CD14-positive monocyte (primary cell): ENCODE measurements at regions not wholly inside any gene's neighbourhood (a gene's known extent, or its start where the extent isn't known, plus 50 kb on each side); places are given as distances from the start of the nearest gene placed in this dataset.

ENCODE experiments used
- DNase-seq, 3 donors: peaks; one replicate each; pipeline ENCODE4 v3.0.0-alpha.2; 2011 to 2022
- H2AFZ ChIP-seq: 2 replicates; pipeline ENCODE4 v1.6.0; 2012; ENCODE audit warnings: mild to moderate bottlenecking, low read depth, low read length, inconsistent platforms; ENCODE audit not compliant: insufficient read depth, poor library complexity, severe bottlenecking
- H3K27ac ChIP-seq, 2 donors: 1 replicate in 1 of 2; 2 replicates in 1 of 2; pipeline ENCODE4 v1.5.1; 2012 to 2013; ENCODE audit warnings: low read length in 2 of 2, control low read depth in 1 of 2, inconsistent platforms in 1 of 2, low read depth in 1 of 2, mild to moderate bottlenecking in 1 of 2
- H3K27me3 ChIP-seq, 2 donors: one replicate each; pipeline versions ENCODE4 v1.6.0 to v1.6.1; 2011 to 2013; ENCODE audit warnings: low read length in 2 of 2; ENCODE audit not compliant: control insufficient read depth in 2 of 2, insufficient read depth in 2 of 2
- H3K36me3 ChIP-seq, 2 donors: replicated peaks in 1 of 2; 1 replicate in 1 of 2; 2 replicates in 1 of 2; pipeline versions ENCODE4 v1.5.1 to v1.6.1; 2012 to 2013; ENCODE audit warnings: low read length in 2 of 2, control low read depth in 1 of 2, inconsistent platforms in 1 of 2, mild to moderate bottlenecking in 1 of 2; ENCODE audit not compliant: insufficient read depth in 2 of 2, control insufficient read depth in 1 of 2
- H3K4me1 ChIP-seq, 2 donors: 1 replicate in 1 of 2; 2 replicates in 1 of 2; pipeline versions ENCODE4 v1.5.1 to v1.6.1; 2012 to 2013; ENCODE audit warnings: low read length in 2 of 2, control low read depth in 1 of 2, inconsistent platforms in 1 of 2, mild to moderate bottlenecking in 1 of 2, moderate library complexity in 1 of 2; ENCODE audit not compliant: insufficient read depth in 2 of 2, control insufficient read depth in 1 of 2
- H3K4me2 ChIP-seq: replicated peaks from 2 replicates; pipeline ENCODE3; 2012; ENCODE audit warnings: low read length, moderate library complexity, mild to moderate bottlenecking; ENCODE audit not compliant: poor library complexity, severe bottlenecking; ENCODE audit errors: extremely low read depth
- H3K4me3 ChIP-seq, 3 experiments: fragments of 200-600 bp in 1 of 3; sonication (generic) in 1 of 3; replicated peaks in 1 of 3; 1 replicate in 2 of 3; 2 replicates in 1 of 3; pipeline ENCODE4 v1.5.1; 2011 to 2013; ENCODE audit warnings: low read length in 3 of 3, mild to moderate bottlenecking in 3 of 3, control low read depth in 2 of 3, low read depth in 2 of 3, inconsistent platforms in 1 of 3, moderate library complexity in 1 of 3
- H3K79me2 ChIP-seq: 2 replicates; pipeline ENCODE4 v1.6.0; 2012; ENCODE audit warnings: mild to moderate bottlenecking, control low read depth, inconsistent platforms, low read length, moderate library complexity; ENCODE audit not compliant: insufficient read depth
- H3K9ac ChIP-seq: 2 replicates; pipeline ENCODE4 v1.6.0; 2017; ENCODE audit warnings: low read length, mild to moderate bottlenecking; ENCODE audit not compliant: insufficient read depth, poor library complexity, severe bottlenecking
- H3K9me3 ChIP-seq, 2 donors: replicated peaks in 1 of 2; 1 replicate in 1 of 2; 2 replicates in 1 of 2; pipeline versions ENCODE4 v1.5.1 to v1.6.1; 2012 to 2013; ENCODE audit warnings: low read length in 2 of 2, control low read depth in 1 of 2; ENCODE audit not compliant: control insufficient read depth in 1 of 2, insufficient read depth in 1 of 2
- H4K20me1 ChIP-seq: 2 replicates; pipeline ENCODE4 v1.6.0; 2012; ENCODE audit warnings: mild to moderate bottlenecking, low read length, control low read depth, moderate library complexity; ENCODE audit not compliant: insufficient read depth
- H3K27ac Mint-ChIP-seq, 7 donors: one replicate each; pipeline ENCODE4 v1.8.0; 2020; ENCODE audit warnings: mild to moderate bottlenecking in 7 of 7, mixed read lengths in 7 of 7, moderate library complexity in 6 of 7, inconsistent platforms in 2 of 7
- H3K27me3 Mint-ChIP-seq, 3 donors: one replicate each; pipeline ENCODE4 v1.8.0; 2021 to 2022; ENCODE audit warnings: low read depth in 3 of 3, mild to moderate bottlenecking in 3 of 3, mixed read lengths in 3 of 3, moderate library complexity in 3 of 3, inconsistent platforms in 1 of 3
- H3K36me3 Mint-ChIP-seq, 2 donors: one replicate each; pipeline ENCODE4 v1.8.0; 2020; ENCODE audit warnings: mixed read lengths in 2 of 2, inconsistent platforms in 1 of 2, mild to moderate bottlenecking in 1 of 2
- H3K4me1 Mint-ChIP-seq: one replicate; pipeline ENCODE4 v1.8.0; 2020; ENCODE audit warnings: mild to moderate bottlenecking, mixed read lengths
- H3K4me3 Mint-ChIP-seq, 2 donors: one replicate each; pipeline ENCODE4 v1.8.0; 2020; ENCODE audit warnings: mild to moderate bottlenecking in 2 of 2, mixed read lengths in 2 of 2, moderate library complexity in 1 of 2
- H3K9me3 Mint-ChIP-seq, 7 donors: one replicate each; pipeline ENCODE4 v1.8.0; 2020 to 2022; ENCODE audit warnings: mixed read lengths in 7 of 7, mild to moderate bottlenecking in 6 of 7, moderate library complexity in 6 of 7, inconsistent platforms in 2 of 7
- WGBS: methylation state at CpG from one replicate; pipeline ENCODE4 v1.1.5; 2013; ENCODE audit warnings: missing lambda C conversion rate; ENCODE audit not compliant: insufficient coverage; 5-methylcytosine and 5-hydroxymethylcytosine counted together
- intact Hi-C, 2 donors: fragments of 100-400 bp; cut with micrococcal nuclease; formaldehyde crosslinking; loops; one replicate each; pipeline versions ENCODE4 v1.15.0 to v1.15.1; 2023
- TF ChIP-seq, protein P1 (sequence below): fragments of 200-600 bp; IDR thresholded peaks from one replicate; pipeline ENCODE4 v1.8.0; 2022; ENCODE audit warnings: antibody characterized with exemption, mild to moderate bottlenecking

DNA sequence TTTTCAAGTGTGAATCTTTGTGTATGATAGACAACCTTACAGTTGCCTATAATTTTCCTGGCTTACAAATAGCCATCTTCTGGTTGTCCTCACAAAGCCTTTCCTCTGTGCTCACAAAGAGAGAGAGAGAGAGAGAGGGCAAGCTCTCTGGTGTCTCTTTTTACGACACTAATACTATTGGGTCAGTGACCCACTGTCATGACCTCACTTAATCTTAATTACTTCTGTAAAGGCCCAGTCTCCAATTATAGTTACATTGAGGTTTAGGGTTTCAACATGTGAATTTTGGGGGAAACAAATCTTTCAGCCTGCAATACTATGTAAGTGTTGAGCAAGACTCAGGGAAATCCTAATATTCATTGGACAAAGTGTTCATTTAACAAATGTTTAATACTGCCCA is 167.4 kb upstream of the COL11A1 start:
- no peak for DNase-seq
- H3K4me2 ChIP-seq, result no peak overlapping the region
- peaks cover 0 to 6% of the 10 kb centered on the region in 2 donors for H3K9me3 ChIP-seq
- H3K79me2 ChIP-seq, result no peaks in the 10 kb centered on the region
- no peak overlapping the region for H3K27ac ChIP-seq
- no peaks in the 10 kb centered on the region for H3K36me3 ChIP-seq
- intact Hi-C loops, result no loop called here
- no peaks in the 10 kb centered on the region for H4K20me1 ChIP-seq
- Mint-ChIP-seq H3K27ac (no peak overlapping the region), H3K27me3 (peaks cover 0 to 2% (median 0%) of the 10 kb centered on the region in 3 donors), H3K36me3 (no peaks in the 10 kb centered on the region), H3K9me3 (peaks cover 0 to 13% (median 4%) of the 10 kb centered on the region in 7 donors), H3K4me3 (no peak overlapping the region), H3K4me1 (no peaks in the 10 kb centered on the region)
- TF ChIP-seq, protein P1, sequence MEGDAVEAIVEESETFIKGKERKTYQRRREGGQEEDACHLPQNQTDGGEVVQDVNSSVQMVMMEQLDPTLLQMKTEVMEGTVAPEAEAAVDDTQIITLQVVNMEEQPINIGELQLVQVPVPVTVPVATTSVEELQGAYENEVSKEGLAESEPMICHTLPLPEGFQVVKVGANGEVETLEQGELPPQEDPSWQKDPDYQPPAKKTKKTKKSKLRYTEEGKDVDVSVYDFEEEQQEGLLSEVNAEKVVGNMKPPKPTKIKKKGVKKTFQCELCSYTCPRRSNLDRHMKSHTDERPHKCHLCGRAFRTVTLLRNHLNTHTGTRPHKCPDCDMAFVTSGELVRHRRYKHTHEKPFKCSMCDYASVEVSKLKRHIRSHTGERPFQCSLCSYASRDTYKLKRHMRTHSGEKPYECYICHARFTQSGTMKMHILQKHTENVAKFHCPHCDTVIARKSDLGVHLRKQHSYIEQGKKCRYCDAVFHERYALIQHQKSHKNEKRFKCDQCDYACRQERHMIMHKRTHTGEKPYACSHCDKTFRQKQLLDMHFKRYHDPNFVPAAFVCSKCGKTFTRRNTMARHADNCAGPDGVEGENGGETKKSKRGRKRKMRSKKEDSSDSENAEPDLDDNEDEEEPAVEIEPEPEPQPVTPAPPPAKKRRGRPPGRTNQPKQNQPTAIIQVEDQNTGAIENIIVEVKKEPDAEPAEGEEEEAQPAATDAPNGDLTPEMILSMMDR, result no peak
- WGBS, result no CpG with 5 or more reads among the region's 1 CpG
- no peak overlapping the region for H3K4me3 ChIP-seq
- H3K9ac ChIP-seq, result no peak overlapping the region
- H2AFZ ChIP-seq, result no peak overlapping the region
- no peaks in the 10 kb centered on the region for H3K27me3 ChIP-seq
- no peaks in the 10 kb centered on the region for H3K4me1 ChIP-seq

DNA sequence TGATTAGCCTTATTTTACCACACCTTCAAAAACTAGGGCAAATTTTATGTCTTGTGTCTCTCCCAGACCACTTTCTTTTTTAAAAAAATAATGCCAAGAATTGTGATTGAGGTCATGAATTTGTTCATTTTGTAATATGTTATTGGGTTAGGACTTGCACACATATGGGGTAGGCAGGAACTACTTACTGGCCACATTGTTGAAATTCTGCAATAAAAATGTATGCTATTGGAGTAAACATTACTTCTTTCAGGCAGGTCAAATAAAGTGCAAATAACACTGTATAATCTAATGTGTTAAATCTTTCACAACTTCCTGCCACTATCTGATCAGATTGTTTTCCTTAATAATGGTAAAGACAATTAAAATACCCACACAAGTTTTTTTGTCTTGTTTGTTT is 166.6 kb upstream of the COL11A1 start:
- TF ChIP-seq, protein P1, result no peak
- Histone ChIP-seq H3K36me3 (no peaks in the 10 kb centered on the region), H3K4me2 (no peak overlapping the region), H4K20me1 (no peaks in the 10 kb centered on the region), H3K4me3 (no peak overlapping the region), H3K27me3 (no peaks in the 10 kb centered on the region), H3K4me1 (no peaks in the 10 kb centered on the region), H3K9me3 (peaks cover 0 to 6% of the 10 kb centered on the region in 2 donors), H2AFZ (no peak overlapping the region), H3K79me2 (no peaks in the 10 kb centered on the region), H3K27ac (no peak overlapping the region), H3K9ac (no peak overlapping the region)
- Mint-ChIP-seq H3K4me3 (no peak overlapping the region), H3K4me1 (no peaks in the 10 kb centered on the region), H3K36me3 (no peaks in the 10 kb centered on the region), H3K27me3 (peaks cover 0 to 2% (median 0%) of the 10 kb centered on the region in 3 donors), H3K27ac (no peak overlapping the region), H3K9me3 (peaks cover 0 to 13% (median 5%) of the 10 kb centered on the region in 7 donors)
- DNase-seq, result no peak
- intact Hi-C loops, result no loop called here
